Progenitor cell of endocrine pancreas (in vitro differentiated cells): ENCODE measurements at regions not wholly inside any gene's neighbourhood (a gene's known extent, or its start where the extent isn't known, plus 50 kb on each side); places are given as distances from the start of the nearest gene placed in this dataset.

Source experiments
- DNase-seq: peaks from one replicate; pipeline ENCODE4 v3.0.0; 2021; ENCODE audit warnings: low spot score; ENCODE audit not compliant: unreplicated experiment
- H3K27ac Mint-ChIP-seq: 2 replicates; pipeline ENCODE4 v1.8.0; 2021; ENCODE audit warnings: mild to moderate bottlenecking, moderate library complexity, mixed read lengths
- H3K27me3 Mint-ChIP-seq: 2 replicates; pipeline ENCODE4 v1.8.0; 2021; ENCODE audit warnings: mixed read lengths
- H3K36me3 Mint-ChIP-seq: 2 replicates; pipeline ENCODE4 v1.8.0; 2022; ENCODE audit warnings: mixed read lengths; ENCODE audit not compliant: insufficient read depth
- H3K4me1 Mint-ChIP-seq: 2 replicates; pipeline ENCODE4 v1.8.0; 2021; ENCODE audit warnings: low read depth, mixed read lengths
- H3K4me3 Mint-ChIP-seq: 2 replicates; pipeline ENCODE4 v1.8.0; 2021; ENCODE audit warnings: low read depth, mild to moderate bottlenecking, moderate library complexity, mixed read lengths
- H3K9me3 Mint-ChIP-seq: 2 replicates; pipeline ENCODE4 v1.8.0; 2021; ENCODE audit warnings: low read depth, mixed read lengths
- TF ChIP-seq, protein P1 (sequence below): fragments of 200-600 bp; sonication (generic); IDR thresholded peaks from one replicate; pipeline ENCODE4 v1.5.0; 2021; ENCODE audit warnings: antibody characterized with exemption, mild to moderate bottlenecking; ENCODE audit not compliant: unreplicated experiment

DNA sequence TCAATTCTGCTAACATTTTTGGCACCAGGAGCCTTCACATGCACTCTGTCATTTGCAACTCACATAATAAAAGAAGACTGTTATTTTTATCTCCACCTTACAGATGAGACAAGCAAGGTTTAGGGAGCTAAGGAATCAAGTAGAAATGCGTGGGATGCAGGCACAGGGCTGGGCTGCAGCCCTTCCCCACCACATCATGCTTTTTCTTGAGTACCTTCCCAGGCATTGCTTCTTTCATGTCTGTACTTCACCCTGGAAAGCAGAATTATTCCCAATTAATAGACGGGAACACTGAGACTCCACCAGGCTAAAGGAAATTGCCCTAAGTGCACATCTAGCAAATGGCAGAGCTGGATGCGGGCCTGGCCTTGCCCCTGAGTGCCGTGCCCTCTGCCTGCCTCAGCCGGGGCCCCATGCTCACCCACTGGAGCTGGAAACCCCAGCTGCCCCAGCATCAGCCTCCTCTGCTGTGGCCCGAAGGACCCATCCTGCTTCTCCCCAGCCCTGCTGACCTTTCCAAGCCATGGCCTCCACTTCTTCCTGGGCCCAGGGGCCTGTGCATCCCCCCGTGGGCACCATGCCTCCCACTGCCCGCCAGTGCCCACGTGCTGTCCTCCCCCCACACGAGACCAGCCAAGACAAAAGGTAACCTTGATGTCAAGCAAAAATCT lies 257.5 kb downstream of the TOMM20 start:
- no peaks in the 10 kb centered on the region for H3K9me3 Mint-ChIP-seq
- H3K4me1 Mint-ChIP-seq, result peaks cover 20% of the 10 kb centered on the region
- H3K4me3 Mint-ChIP-seq, result no peak overlapping the region
- TF ChIP-seq, protein P1, sequence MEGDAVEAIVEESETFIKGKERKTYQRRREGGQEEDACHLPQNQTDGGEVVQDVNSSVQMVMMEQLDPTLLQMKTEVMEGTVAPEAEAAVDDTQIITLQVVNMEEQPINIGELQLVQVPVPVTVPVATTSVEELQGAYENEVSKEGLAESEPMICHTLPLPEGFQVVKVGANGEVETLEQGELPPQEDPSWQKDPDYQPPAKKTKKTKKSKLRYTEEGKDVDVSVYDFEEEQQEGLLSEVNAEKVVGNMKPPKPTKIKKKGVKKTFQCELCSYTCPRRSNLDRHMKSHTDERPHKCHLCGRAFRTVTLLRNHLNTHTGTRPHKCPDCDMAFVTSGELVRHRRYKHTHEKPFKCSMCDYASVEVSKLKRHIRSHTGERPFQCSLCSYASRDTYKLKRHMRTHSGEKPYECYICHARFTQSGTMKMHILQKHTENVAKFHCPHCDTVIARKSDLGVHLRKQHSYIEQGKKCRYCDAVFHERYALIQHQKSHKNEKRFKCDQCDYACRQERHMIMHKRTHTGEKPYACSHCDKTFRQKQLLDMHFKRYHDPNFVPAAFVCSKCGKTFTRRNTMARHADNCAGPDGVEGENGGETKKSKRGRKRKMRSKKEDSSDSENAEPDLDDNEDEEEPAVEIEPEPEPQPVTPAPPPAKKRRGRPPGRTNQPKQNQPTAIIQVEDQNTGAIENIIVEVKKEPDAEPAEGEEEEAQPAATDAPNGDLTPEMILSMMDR, result no peak
- no peaks in the 10 kb centered on the region for H3K27me3 Mint-ChIP-seq
- H3K27ac Mint-ChIP-seq, result peak overlapping the region; percentile 30
- no peaks in the 10 kb centered on the region for H3K36me3 Mint-ChIP-seq
- DNase-seq, result no peak

DNA sequence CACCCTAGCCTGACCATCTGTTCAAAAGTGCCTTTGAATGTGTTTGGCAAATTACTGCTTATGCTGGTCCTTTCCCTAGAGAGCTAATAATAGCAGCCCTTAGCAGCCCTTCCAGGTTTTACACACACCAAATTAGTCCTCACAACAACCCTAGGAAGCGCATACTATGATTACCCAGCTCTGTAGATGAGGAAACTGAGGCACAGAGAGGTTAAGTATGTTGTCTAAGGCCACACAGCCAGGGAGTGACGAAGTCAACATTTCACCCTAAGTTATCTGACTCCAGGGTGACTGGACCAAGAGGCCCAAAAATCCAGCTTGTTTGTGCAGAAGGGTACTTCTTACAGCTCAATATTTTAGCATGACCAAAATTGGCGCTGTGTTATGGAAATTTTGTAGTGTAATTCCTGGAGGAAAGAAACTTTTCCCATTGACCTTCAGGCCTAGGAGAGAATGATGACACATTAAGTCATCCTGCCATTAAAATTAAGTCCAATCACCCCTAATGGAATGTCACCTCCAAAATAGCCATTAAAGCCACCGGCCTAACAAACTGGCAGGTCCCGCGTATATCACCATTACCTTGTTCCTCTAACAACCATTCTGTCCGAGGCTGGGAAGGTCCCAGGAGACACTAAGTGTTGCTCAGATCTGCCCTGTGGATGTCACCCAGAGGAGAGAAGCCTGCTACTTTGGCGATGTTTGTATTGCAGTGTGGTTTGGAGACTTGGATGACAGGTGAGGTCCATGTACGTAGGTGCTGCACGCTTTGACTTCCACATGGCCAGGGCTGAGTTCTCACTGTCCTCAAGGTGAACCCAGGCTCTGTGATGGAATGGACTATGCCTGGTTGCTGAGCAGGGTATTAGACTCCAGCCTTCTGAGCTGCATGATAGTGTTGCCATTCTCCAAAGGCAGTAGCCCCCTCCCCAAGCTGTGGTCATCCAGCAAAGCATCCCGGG lies 258.3 kb downstream of the TOMM20 start:
- Mint-ChIP-seq H3K36me3 (no peaks in the 10 kb centered on the region), H3K27ac (no peak overlapping the region)
- TF ChIP-seq, protein P1, result no peak

DNA sequence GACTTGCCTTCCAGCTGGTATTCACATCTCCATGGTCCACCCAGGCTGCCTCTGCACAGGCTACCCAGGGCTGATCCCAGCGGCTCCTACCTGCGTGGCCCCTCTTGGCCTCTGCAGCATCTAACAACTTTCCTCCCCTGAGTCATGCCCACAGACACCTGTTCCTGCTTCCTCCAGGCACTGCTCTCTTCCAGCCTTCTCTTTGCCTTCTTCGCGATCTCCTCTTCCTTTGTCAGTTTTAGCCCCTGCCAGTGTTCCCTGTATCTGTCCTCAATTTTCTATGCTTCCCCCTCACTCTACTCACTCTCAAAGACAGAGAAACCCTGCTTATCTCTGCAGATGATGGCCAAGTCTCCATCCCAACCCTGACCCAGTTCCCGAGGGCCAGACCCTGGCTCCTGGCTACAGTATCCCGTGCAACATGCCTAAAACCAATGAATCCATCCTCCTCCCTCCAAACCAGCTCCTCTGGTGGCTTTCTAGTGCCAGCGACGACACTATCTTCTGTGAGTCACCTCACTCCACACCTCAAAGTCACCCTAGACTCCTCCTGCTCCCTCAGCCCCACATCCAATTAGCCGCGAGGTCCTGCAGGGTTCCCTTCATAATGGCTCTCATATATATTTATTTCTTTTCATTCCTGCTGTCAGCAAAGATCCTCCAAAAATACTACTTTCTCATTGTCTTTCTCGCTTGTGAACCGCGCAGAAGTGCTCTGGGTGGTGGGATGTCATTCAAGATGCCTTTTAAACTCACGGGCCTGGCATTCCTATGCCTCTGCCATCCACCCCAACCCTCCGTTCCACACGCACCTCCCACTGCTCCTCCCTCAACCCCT lies 259.2 kb downstream of the TOMM20 start:
- H3K36me3 Mint-ChIP-seq, result no peaks in the 10 kb centered on the region
- H3K27ac Mint-ChIP-seq, result no peak overlapping the region
- H3K4me3 Mint-ChIP-seq, result no peak overlapping the region
- no peak for DNase-seq
- TF ChIP-seq, protein P1, result no peak
- H3K4me1 Mint-ChIP-seq, result peaks cover 12% of the 10 kb centered on the region
- no peaks in the 10 kb centered on the region for H3K9me3 Mint-ChIP-seq
- no peaks in the 10 kb centered on the region for H3K27me3 Mint-ChIP-seq

More for the DNA sequence above, 258.3 kb downstream of the TOMM20 start:
- Mint-ChIP-seq H3K27me3 (no peaks in the 10 kb centered on the region), H3K4me1 (peaks cover 15% of the 10 kb centered on the region), H3K9me3 (no peaks in the 10 kb centered on the region), H3K4me3 (no peak overlapping the region)
- DNase-seq, result no peak

DNA sequence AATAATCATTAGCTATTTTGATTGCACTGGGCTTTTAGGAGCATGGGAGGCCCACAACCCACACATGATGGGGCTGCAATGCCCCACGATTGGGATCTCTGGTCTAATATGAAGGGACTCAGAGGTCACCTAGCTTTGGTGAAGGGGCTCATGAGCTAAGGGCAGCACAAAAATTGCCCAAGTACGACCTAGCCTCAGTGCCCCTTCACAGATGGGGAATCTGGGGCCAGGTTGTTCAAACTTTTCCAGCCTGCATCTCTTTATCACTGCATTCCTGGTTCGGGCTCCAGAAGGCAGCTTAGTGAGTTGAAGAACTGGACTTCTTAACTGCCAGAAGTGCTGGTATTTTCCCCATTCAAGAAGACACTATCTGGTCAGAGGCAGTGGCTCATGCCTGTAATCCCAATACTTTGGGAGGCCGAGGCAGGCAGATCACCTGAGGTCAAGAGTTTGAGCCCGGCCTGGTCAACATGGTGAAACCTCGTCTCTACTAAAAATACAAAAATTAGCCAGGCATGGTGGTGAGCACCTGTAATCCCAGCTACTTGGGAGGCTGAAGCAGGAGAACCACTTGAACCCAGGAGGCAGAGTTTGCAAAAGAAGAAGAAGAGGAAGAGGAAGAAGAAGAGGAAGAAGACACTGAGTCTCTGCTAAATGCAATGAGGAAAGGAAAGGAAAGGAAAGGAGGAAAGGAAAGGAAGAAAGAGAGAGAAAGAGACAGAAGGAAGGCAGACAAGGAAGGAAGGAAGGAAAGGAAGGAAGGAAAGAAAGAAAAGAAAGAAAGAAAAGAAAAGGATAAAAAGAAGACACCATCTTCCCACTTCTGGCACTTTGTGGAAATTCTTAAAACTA lies 258.5 kb upstream of the IRF2BP2 start:
- Mint-ChIP-seq H3K27me3 (no peaks in the 10 kb centered on the region), H3K27ac (no peak overlapping the region), H3K4me1 (peaks cover 11% of the 10 kb centered on the region), H3K36me3 (no peaks in the 10 kb centered on the region), H3K9me3 (no peaks in the 10 kb centered on the region), H3K4me3 (no peak overlapping the region)
- no peak for DNase-seq
- TF ChIP-seq, protein P1, result no peak
